HUES6 (cell line): ENCODE measurements at regions not wholly inside any gene's neighbourhood (a gene's known extent, or its start where the extent isn't known, plus 50 kb on each side); places are given as distances from the start of the nearest gene placed in this dataset.

ENCODE experiments used
- H3K27ac ChIP-seq: 2 replicates; pipeline ENCODE4 v1.7.0; 2013; ENCODE audit warnings: low read depth, mild to moderate bottlenecking, low read length, inconsistent platforms
- H3K27me3 ChIP-seq: 2 replicates; pipeline ENCODE4 v1.6.1; 2013; ENCODE audit warnings: low read length; ENCODE audit not compliant: control insufficient read depth, insufficient read depth
- H3K36me3 ChIP-seq: 2 replicates; pipeline ENCODE4 v1.6.1; 2013; ENCODE audit warnings: low read length; ENCODE audit not compliant: control insufficient read depth, insufficient read depth
- H3K4me1 ChIP-seq: 2 replicates; pipeline ENCODE4 v1.6.1; 2013; ENCODE audit warnings: low read length; ENCODE audit not compliant: control insufficient read depth, insufficient read depth
- H3K4me3 ChIP-seq: 2 replicates; pipeline ENCODE4 v1.5.1; 2013; ENCODE audit warnings: low read depth, low read length
- H3K9ac ChIP-seq: one replicate; pipeline ENCODE4 v1.6.1; 2013; ENCODE audit warnings: mild to moderate bottlenecking, low read length
- H3K9me3 ChIP-seq: 2 replicates; pipeline ENCODE4 v1.6.1; 2013; ENCODE audit warnings: low read depth, low read length; ENCODE audit not compliant: control insufficient read depth, insufficient read depth

GRCh38 chr3:40871394-40871793, 327.9 kb upstream of the CTNNB1 start:
- H3K4me3 ChIP-seq: no peak overlapping the region
- no peaks in the 10 kb centered on the region for H3K27me3 ChIP-seq
- H3K9me3 ChIP-seq: no peaks in the 10 kb centered on the region
- peaks cover 36% of the 10 kb centered on the region for H3K4me1 ChIP-seq
- H3K36me3 ChIP-seq: no peaks in the 10 kb centered on the region
- H3K9ac ChIP-seq: no peak overlapping the region
- H3K27ac ChIP-seq: no peak overlapping the region

GRCh38 chr3:40872258-40872920, 326.9 kb upstream of the CTNNB1 start:
- Histone ChIP-seq H3K4me1 (peaks cover 36% of the 10 kb centered on the region), H3K4me3 (no peak overlapping the region), H3K36me3 (no peaks in the 10 kb centered on the region), H3K9ac (no peak overlapping the region), H3K9me3 (no peaks in the 10 kb centered on the region), H3K27me3 (no peaks in the 10 kb centered on the region), H3K27ac (no peak overlapping the region)

DNA sequence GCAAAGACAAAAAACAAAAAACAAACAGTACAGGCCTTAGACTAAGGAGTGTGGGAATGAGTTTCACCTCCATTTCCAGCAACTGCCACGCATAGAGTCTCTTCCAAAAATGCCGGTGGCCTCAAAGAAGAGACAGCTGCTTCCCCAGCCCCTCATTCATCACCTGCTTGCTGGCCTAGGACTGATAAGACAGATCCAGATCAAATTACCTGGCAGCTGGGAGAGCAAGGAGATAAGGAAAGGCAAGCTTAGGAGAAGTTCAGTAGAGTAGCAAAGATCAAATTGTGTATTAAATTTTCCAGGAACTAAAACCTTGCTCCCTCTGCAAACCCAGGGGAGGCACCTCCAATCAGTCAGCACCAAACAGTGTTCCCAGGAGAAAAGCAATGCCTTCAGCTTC, 325.8 kb upstream of the CTNNB1 start:
- H3K36me3 ChIP-seq: no peaks in the 10 kb centered on the region
- H3K27me3 ChIP-seq: no peaks in the 10 kb centered on the region
- no peak overlapping the region for H3K9ac ChIP-seq
- no peaks in the 10 kb centered on the region for H3K9me3 ChIP-seq
- H3K4me3 ChIP-seq: no peak overlapping the region
- no peak overlapping the region for H3K27ac ChIP-seq
- peaks cover 42% of the 10 kb centered on the region for H3K4me1 ChIP-seq

GRCh38 chr3:40873934-40874699, 325.2 kb upstream of the CTNNB1 start:
- H3K9me3 ChIP-seq: no peaks in the 10 kb centered on the region
- H3K9ac ChIP-seq: no peak overlapping the region
- H3K4me3 ChIP-seq: no peak overlapping the region
- no peak overlapping the region for H3K27ac ChIP-seq
- H3K27me3 ChIP-seq: no peaks in the 10 kb centered on the region
- H3K4me1 ChIP-seq: peaks cover 36% of the 10 kb centered on the region
- no peaks in the 10 kb centered on the region for H3K36me3 ChIP-seq

DNA sequence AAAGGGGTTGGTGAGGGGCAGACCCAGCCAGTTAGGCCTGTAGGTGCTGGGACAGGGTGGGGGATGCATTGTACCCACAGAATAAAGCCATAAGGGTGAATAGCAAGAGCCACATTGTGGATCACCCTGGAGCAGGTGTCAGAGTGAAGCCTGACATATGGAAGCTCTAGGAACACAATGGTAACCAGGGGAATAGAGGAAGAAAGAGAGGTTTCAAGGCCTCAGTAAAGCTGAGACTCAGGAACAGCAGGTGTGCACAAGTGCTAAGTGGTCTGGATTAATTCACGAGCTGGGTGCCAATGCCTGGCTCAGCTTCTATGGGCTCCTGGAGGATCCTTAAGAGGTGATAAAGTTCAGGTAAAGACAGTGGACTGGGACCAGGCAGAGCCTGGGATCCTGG, 323.7 kb upstream of the CTNNB1 start:
- H3K9me3 ChIP-seq: no peaks in the 10 kb centered on the region
- no peak overlapping the region for H3K9ac ChIP-seq
- no peak overlapping the region for H3K27ac ChIP-seq

GRCh38 chr3:40876009-40876408, 323.3 kb upstream of the CTNNB1 start:
- Histone ChIP-seq H3K27ac (no peak overlapping the region), H3K4me1 (peaks cover 29% of the 10 kb centered on the region), H3K9ac (no peak overlapping the region), H3K9me3 (no peaks in the 10 kb centered on the region), H3K36me3 (no peaks in the 10 kb centered on the region), H3K4me3 (no peak overlapping the region), H3K27me3 (no peaks in the 10 kb centered on the region)

More for the DNA sequence above, 323.7 kb upstream of the CTNNB1 start:
- Histone ChIP-seq H3K27me3 (no peaks in the 10 kb centered on the region), H3K4me3 (no peak overlapping the region), H3K36me3 (no peaks in the 10 kb centered on the region), H3K4me1 (peaks cover 32% of the 10 kb centered on the region)

DNA sequence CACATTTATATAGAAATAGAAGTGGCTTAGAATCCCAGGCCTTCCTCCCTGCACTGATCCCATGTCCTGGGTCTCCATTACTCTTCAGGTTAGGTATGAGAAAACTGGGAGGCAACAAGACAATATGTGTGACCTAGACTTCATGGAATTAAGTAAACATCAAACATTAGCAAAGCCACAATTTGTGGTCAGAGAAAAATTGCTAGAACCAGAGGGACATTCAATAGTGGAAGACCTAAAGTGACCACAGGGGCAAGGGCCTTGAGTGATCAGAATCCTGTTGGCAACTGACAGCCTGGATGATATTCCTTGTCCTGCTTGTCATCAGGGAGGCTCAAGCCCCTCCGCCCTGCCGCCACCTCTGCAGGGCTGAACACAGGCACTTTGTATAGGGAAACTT, 322.8 kb upstream of the CTNNB1 start:
- H3K9me3 ChIP-seq: no peaks in the 10 kb centered on the region
- no peaks in the 10 kb centered on the region for H3K36me3 ChIP-seq
- no peak overlapping the region for H3K9ac ChIP-seq
- H3K4me1 ChIP-seq: peaks cover 24% of the 10 kb centered on the region
- no peak overlapping the region for H3K4me3 ChIP-seq
- no peak overlapping the region for H3K27ac ChIP-seq
- no peaks in the 10 kb centered on the region for H3K27me3 ChIP-seq

DNA sequence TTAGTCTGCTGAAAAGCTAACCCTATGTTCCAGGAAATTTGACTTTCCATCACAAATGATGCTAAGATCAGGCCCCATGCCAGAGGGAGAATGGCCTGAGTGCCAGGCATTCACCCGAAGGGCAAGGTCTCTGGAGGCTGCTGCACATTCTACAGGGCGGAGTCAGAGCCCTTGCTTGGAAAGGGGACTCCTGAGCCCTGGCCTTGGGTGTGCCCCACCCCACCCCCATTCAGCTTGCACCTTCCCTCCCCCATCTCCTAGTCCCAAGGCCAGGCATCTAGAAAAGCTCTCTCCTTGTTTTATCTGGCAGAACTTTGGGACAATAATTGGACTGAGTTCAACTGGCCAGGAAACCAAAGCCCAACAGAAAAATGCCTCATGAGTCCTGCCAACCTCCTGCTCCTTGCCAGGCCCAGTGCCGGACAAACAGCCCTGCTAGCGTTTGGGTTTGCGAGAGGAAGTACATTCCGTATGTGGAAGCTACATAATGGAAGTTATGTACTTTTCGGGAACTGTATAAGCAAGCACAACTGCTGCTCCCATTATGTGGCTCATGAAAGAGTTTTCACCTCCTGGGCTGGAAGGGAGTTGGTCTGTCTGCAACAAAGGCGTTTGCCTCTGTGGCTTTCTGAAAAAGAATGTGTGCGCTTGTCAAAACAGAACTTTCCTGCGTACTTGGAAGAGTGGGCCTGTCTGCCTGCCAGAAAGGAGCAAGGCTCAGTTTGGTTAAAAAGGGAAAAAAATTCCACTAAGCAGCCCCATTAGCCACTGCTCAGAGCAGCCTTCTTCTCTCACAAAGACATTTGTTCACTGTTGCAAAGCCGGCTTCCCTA, 321.5 kb upstream of the CTNNB1 start:
- H3K36me3 ChIP-seq: no peaks in the 10 kb centered on the region
- H3K4me1 ChIP-seq: peaks cover 11% of the 10 kb centered on the region; the same call in 1 of the 2 replicates
- H3K27me3 ChIP-seq: no peaks in the 10 kb centered on the region
- H3K9me3 ChIP-seq: no peaks in the 10 kb centered on the region
- no peak overlapping the region for H3K9ac ChIP-seq
- H3K4me3 ChIP-seq: no peak overlapping the region
- H3K27ac ChIP-seq: no peak overlapping the region

- Histone ChIP-seq H3K4me3 (no peak overlapping the region), H3K27me3 (no peaks in the 10 kb centered on the region), H3K27ac (no peak overlapping the region), H3K4me1 (peaks cover 9% of the 10 kb centered on the region; the same call in 1 of the 2 replicates), H3K9ac (no peak overlapping the region), H3K9me3 (no peaks in the 10 kb centered on the region), H3K36me3 (no peaks in the 10 kb centered on the region)
Measured at GRCh38 chr3:40878464-40878905, 320.8 kb upstream of the CTNNB1 start.

DNA sequence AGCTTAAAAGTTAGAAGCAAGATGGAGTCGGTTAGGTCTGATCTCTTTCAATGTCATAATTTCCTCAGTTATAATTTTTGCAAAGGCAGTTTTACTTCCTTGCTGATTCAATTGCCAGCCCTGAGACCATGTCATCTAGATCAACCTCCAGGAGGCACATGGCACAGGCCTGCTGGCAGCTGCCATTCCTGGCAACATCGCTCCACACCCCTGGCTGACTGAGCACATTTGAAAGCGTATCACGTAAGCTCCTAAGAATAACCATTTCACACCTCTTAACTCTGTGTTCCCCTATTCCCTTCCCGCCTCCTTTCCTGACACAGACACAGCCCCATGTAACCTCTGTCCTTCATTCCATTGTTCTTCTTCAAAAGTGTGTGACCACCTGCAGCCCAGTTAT, 313.9 kb upstream of the CTNNB1 start:
- no peak overlapping the region for H3K9ac ChIP-seq
- H3K4me3 ChIP-seq: no peak overlapping the region
- no peak overlapping the region for H3K27ac ChIP-seq
- no peaks in the 10 kb centered on the region for H3K27me3 ChIP-seq
- H3K36me3 ChIP-seq: no peaks in the 10 kb centered on the region
- H3K4me1 ChIP-seq: no peaks in the 10 kb centered on the region
- H3K9me3 ChIP-seq: no peaks in the 10 kb centered on the region
